Stimulated activated effector memory CD8-positive, alpha-beta T cell treated with anti-CD3 and anti-CD28 coated beads, Interleukin-12 subunit alpha, Interleukin-12 subunit beta, amount 100 ng/mL, for 72 hours (primary cell): ENCODE measurements at regions not wholly inside any gene's neighbourhood (a gene's known extent, or its start where the extent isn't known, plus 50 kb on each side); places are given as distances from the start of the nearest gene placed in this dataset.

Experiments used
- ATAC-seq: fragments of 150-1000 bp; cut with Tn5 transposase; 2 replicates; pipeline ENCODE4 v1.10.0; 2021
- DNase-seq, 2 donors: peaks; one replicate each; pipeline ENCODE4 v3.0.0; 2021 to 2022; ENCODE audit warnings: low spot score in 2 of 2
- H3K27ac Mint-ChIP-seq: one replicate; pipeline ENCODE4 v1.8.0; 2022; ENCODE audit warnings: mild to moderate bottlenecking, mixed read lengths
- H3K36me3 Mint-ChIP-seq: one replicate; pipeline ENCODE4 v1.8.0; 2022; ENCODE audit warnings: mild to moderate bottlenecking, mixed read lengths
- H3K4me1 Mint-ChIP-seq: one replicate; pipeline ENCODE4 v1.8.0; 2022; ENCODE audit warnings: mixed read lengths
- H3K4me3 Mint-ChIP-seq: one replicate; pipeline ENCODE4 v1.8.0; 2022; ENCODE audit warnings: mild to moderate bottlenecking, mixed read lengths
- H3K9me3 Mint-ChIP-seq: one replicate; pipeline ENCODE4 v1.8.0; 2022; ENCODE audit warnings: mixed read lengths

GRCh38 chr4:34636623-34637022 lies 1607.7 kb downstream of the ARAP2 start:
- H3K27ac Mint-ChIP-seq, result no peak overlapping the region
- DNase-seq (no peak), ATAC-seq (no peak)
- H3K9me3 Mint-ChIP-seq, result peaks cover 11% of the 10 kb centered on the region
- no peaks in the 10 kb centered on the region for H3K36me3 Mint-ChIP-seq
- H3K4me1 Mint-ChIP-seq, result no peaks in the 10 kb centered on the region
- no peak overlapping the region for H3K4me3 Mint-ChIP-seq

GRCh38 chr4:34643476-34643875 lies 1600.8 kb downstream of the ARAP2 start:
- DNase-seq (no peak), ATAC-seq (no peak)
- H3K4me3 Mint-ChIP-seq, result no peak overlapping the region
- peaks cover 18% of the 10 kb centered on the region for H3K9me3 Mint-ChIP-seq
- no peaks in the 10 kb centered on the region for H3K4me1 Mint-ChIP-seq
- H3K36me3 Mint-ChIP-seq, result no peaks in the 10 kb centered on the region
- no peak overlapping the region for H3K27ac Mint-ChIP-seq

GRCh38 chr4:34644579-34645115 lies 1599.7 kb downstream of the ARAP2 start:
- ATAC-seq (no peak), DNase-seq (no peak)
- Mint-ChIP-seq H3K36me3 (no peaks in the 10 kb centered on the region), H3K27ac (no peak overlapping the region), H3K9me3 (peaks cover 18% of the 10 kb centered on the region), H3K4me1 (no peaks in the 10 kb centered on the region), H3K4me3 (no peak overlapping the region)

- Mint-ChIP-seq H3K9me3 (peaks cover 7% of the 10 kb centered on the region), H3K36me3 (no peaks in the 10 kb centered on the region), H3K4me3 (no peak overlapping the region), H3K4me1 (no peaks in the 10 kb centered on the region), H3K27ac (no peak overlapping the region)
- DNase-seq, result no peak
- no peak for ATAC-seq
Measured at GRCh38 chr4:34649716-34650115, 1594.6 kb downstream of the ARAP2 start.

- Mint-ChIP-seq H3K27ac (no peak overlapping the region), H3K4me1 (no peaks in the 10 kb centered on the region), H3K36me3 (no peaks in the 10 kb centered on the region), H3K4me3 (no peak overlapping the region), H3K9me3 (peaks cover 18% of the 10 kb centered on the region)
- no peak for DNase-seq
- ATAC-seq, result no peak
Measured at GRCh38 chr4:34664051-34664450, 1580.3 kb downstream of the ARAP2 start.

GRCh38 chr4:34676400-34676799 lies 1567.9 kb downstream of the ARAP2 start:
- Mint-ChIP-seq H3K4me1 (no peaks in the 10 kb centered on the region), H3K27ac (no peak overlapping the region), H3K9me3 (peaks cover 17% of the 10 kb centered on the region), H3K36me3 (no peaks in the 10 kb centered on the region), H3K4me3 (no peak overlapping the region)
- ATAC-seq (no peak), DNase-seq (no peak)

- Mint-ChIP-seq H3K36me3 (no peaks in the 10 kb centered on the region), H3K4me1 (no peaks in the 10 kb centered on the region), H3K4me3 (no peak overlapping the region), H3K9me3 (peaks cover 15% of the 10 kb centered on the region), H3K27ac (no peak overlapping the region)
- DNase-seq (no peak), ATAC-seq (no peak)
Measured at GRCh38 chr4:34678431-34678830, 1565.9 kb downstream of the ARAP2 start.

- no peaks in the 10 kb centered on the region for H3K4me1 Mint-ChIP-seq
- ATAC-seq, result no peak
- H3K36me3 Mint-ChIP-seq, result no peaks in the 10 kb centered on the region
- H3K9me3 Mint-ChIP-seq, result peaks cover 15% of the 10 kb centered on the region
- no peak for DNase-seq
- H3K27ac Mint-ChIP-seq, result no peak overlapping the region
- H3K4me3 Mint-ChIP-seq, result no peak overlapping the region
Measured at GRCh38 chr4:34679228-34679627, 1565.1 kb downstream of the ARAP2 start.

GRCh38 chr4:34709564-34709963 lies 1534.8 kb downstream of the ARAP2 start:
- H3K36me3 Mint-ChIP-seq, result no peaks in the 10 kb centered on the region
- H3K27ac Mint-ChIP-seq, result no peak overlapping the region
- H3K4me3 Mint-ChIP-seq, result no peak overlapping the region
- DNase-seq (no peak), ATAC-seq (no peak)
- peaks cover 16% of the 10 kb centered on the region for H3K9me3 Mint-ChIP-seq
- no peaks in the 10 kb centered on the region for H3K4me1 Mint-ChIP-seq

GRCh38 chr4:34718576-34719245 lies 1525.6 kb downstream of the ARAP2 start:
- Mint-ChIP-seq H3K9me3 (peaks cover 9% of the 10 kb centered on the region), H3K27ac (no peak overlapping the region), H3K36me3 (no peaks in the 10 kb centered on the region), H3K4me3 (no peak overlapping the region), H3K4me1 (no peaks in the 10 kb centered on the region)
- DNase-seq, result no peak
- no peak for ATAC-seq

GRCh38 chr4:34720571-34720970 lies 1523.7 kb downstream of the ARAP2 start:
- no peak overlapping the region for H3K27ac Mint-ChIP-seq
- DNase-seq, result no peak
- H3K9me3 Mint-ChIP-seq, result peaks cover 5% of the 10 kb centered on the region
- H3K36me3 Mint-ChIP-seq, result no peaks in the 10 kb centered on the region
- no peak overlapping the region for H3K4me3 Mint-ChIP-seq
- no peak for ATAC-seq
- no peaks in the 10 kb centered on the region for H3K4me1 Mint-ChIP-seq

GRCh38 chr4:34721835-34722234 lies 1522.5 kb downstream of the ARAP2 start:
- Mint-ChIP-seq H3K27ac (no peak overlapping the region), H3K36me3 (no peaks in the 10 kb centered on the region), H3K4me1 (no peaks in the 10 kb centered on the region), H3K4me3 (no peak overlapping the region), H3K9me3 (peaks cover 6% of the 10 kb centered on the region)
- ATAC-seq, result no peak
- DNase-seq, result no peak

GRCh38 chr4:34723605-34724004 lies 1520.7 kb downstream of the ARAP2 start:
- Mint-ChIP-seq H3K9me3 (peaks cover 12% of the 10 kb centered on the region), H3K36me3 (no peaks in the 10 kb centered on the region), H3K4me3 (no peak overlapping the region), H3K4me1 (no peaks in the 10 kb centered on the region), H3K27ac (no peak overlapping the region)
- ATAC-seq, result no peak
- no peak for DNase-seq

GRCh38 chr4:34724491-34724890 lies 1519.8 kb downstream of the ARAP2 start:
- ATAC-seq (no peak), DNase-seq (no peak)
- Mint-ChIP-seq H3K9me3 (peaks cover 13% of the 10 kb centered on the region), H3K36me3 (no peaks in the 10 kb centered on the region), H3K27ac (no peak overlapping the region), H3K4me1 (no peaks in the 10 kb centered on the region), H3K4me3 (no peak overlapping the region)

GRCh38 chr4:34731070-34731469 lies 1513.2 kb downstream of the ARAP2 start:
- Mint-ChIP-seq H3K4me1 (no peaks in the 10 kb centered on the region), H3K9me3 (peaks cover 13% of the 10 kb centered on the region), H3K36me3 (no peaks in the 10 kb centered on the region), H3K27ac (no peak overlapping the region), H3K4me3 (no peak overlapping the region)
- DNase-seq (no peak), ATAC-seq (no peak)

- no peaks in the 10 kb centered on the region for H3K4me1 Mint-ChIP-seq
- H3K36me3 Mint-ChIP-seq, result no peaks in the 10 kb centered on the region
- H3K27ac Mint-ChIP-seq, result no peak overlapping the region
- ATAC-seq (peak; percentile 36), DNase-seq (no peak)
- no peak overlapping the region for H3K4me3 Mint-ChIP-seq
- H3K9me3 Mint-ChIP-seq, result peaks cover 9% of the 10 kb centered on the region
Measured at GRCh38 chr4:34732176-34732950, 1512.0 kb downstream of the ARAP2 start.
